ENCODE measurements at regions not wholly inside any gene's neighbourhood (a gene's known extent, or its start where the extent isn't known, plus 50 kb on each side); places are given as distances from the start of the nearest gene placed in this dataset.

- H3K9me3 ChIP-seq (ENCODE audit: control insufficient read depth, low read length): no peaks in the 10 kb centered on the region
- H3K9ac ChIP-seq (ENCODE audit: low read length): no peak overlapping the region
- H3K36me3 ChIP-seq (ENCODE audit: control insufficient read depth, insufficient read depth, low read length): no peaks in the 10 kb centered on the region
- no peaks in the 10 kb centered on the region for H3K27me3 ChIP-seq (ENCODE audit: control insufficient read depth, insufficient read depth, low read length)
- peaks cover 9% of the 10 kb centered on the region for H3K4me1 ChIP-seq (ENCODE audit: control insufficient read depth, insufficient read depth, low read length)
- no peak overlapping the region for H3K4me3 ChIP-seq (ENCODE audit: low read length)
These were observed 286.2 kb downstream of the ACTL7B start for GRCh38 chr9:108569624-108570023.

- no peaks in the 10 kb centered on the region for H3K27me3 ChIP-seq (ENCODE audit: control insufficient read depth, insufficient read depth, low read length)
- no peak overlapping the region for H3K9ac ChIP-seq (ENCODE audit: low read length)
- H3K4me3 ChIP-seq (ENCODE audit: low read length): no peak overlapping the region
- peaks cover 9% of the 10 kb centered on the region for H3K4me1 ChIP-seq (ENCODE audit: control insufficient read depth, insufficient read depth, low read length)
- H3K9me3 ChIP-seq (ENCODE audit: control insufficient read depth, low read length): no peaks in the 10 kb centered on the region
- no peaks in the 10 kb centered on the region for H3K36me3 ChIP-seq (ENCODE audit: control insufficient read depth, insufficient read depth, low read length)
These were observed 287.7 kb downstream of the ACTL7B start for GRCh38 chr9:108568093-108568492.

- H3K27me3 ChIP-seq (ENCODE audit: control insufficient read depth, insufficient read depth, low read length): no peaks in the 10 kb centered on the region
- H3K9me3 ChIP-seq (ENCODE audit: control insufficient read depth, low read length): no peaks in the 10 kb centered on the region
- H3K9ac ChIP-seq (ENCODE audit: low read length): no peak overlapping the region
- H3K4me1 ChIP-seq (ENCODE audit: control insufficient read depth, insufficient read depth, low read length): peaks cover 9% of the 10 kb centered on the region
- no peaks in the 10 kb centered on the region for H3K36me3 ChIP-seq (ENCODE audit: control insufficient read depth, insufficient read depth, low read length)
- no peak overlapping the region for H3K4me3 ChIP-seq (ENCODE audit: low read length)
These were observed 288.2 kb downstream of the ACTL7B start for GRCh38 chr9:108567571-108567970.

GRCh38 chr9:108565651-108566378, 290.0 kb downstream of the ACTL7B start:
- Histone ChIP-seq H3K4me3 (ENCODE audit: low read length) (no peak overlapping the region), H3K27me3 (ENCODE audit: control insufficient read depth, insufficient read depth, low read length) (no peaks in the 10 kb centered on the region), H3K9ac (ENCODE audit: low read length) (no peak overlapping the region), H3K9me3 (ENCODE audit: control insufficient read depth, low read length) (no peaks in the 10 kb centered on the region), H3K4me1 (ENCODE audit: control insufficient read depth, insufficient read depth, low read length) (peaks cover 9% of the 10 kb centered on the region), H3K36me3 (ENCODE audit: control insufficient read depth, insufficient read depth, low read length) (no peaks in the 10 kb centered on the region)

GRCh38 chr9:108562176-108562575, 293.6 kb downstream of the ACTL7B start:
- no peak overlapping the region for H3K4me3 ChIP-seq (ENCODE audit: low read length)
- H3K36me3 ChIP-seq (ENCODE audit: control insufficient read depth, insufficient read depth, low read length): no peaks in the 10 kb centered on the region
- H3K9ac ChIP-seq (ENCODE audit: low read length): no peak overlapping the region
- H3K9me3 ChIP-seq (ENCODE audit: control insufficient read depth, low read length): no peaks in the 10 kb centered on the region
- peaks cover 9% of the 10 kb centered on the region for H3K4me1 ChIP-seq (ENCODE audit: control insufficient read depth, insufficient read depth, low read length)
- no peaks in the 10 kb centered on the region for H3K27me3 ChIP-seq (ENCODE audit: control insufficient read depth, insufficient read depth, low read length)

GRCh38 chr9:108559432-108559831, 296.4 kb downstream of the ACTL7B start:
- no peaks in the 10 kb centered on the region for H3K36me3 ChIP-seq (ENCODE audit: control insufficient read depth, insufficient read depth, low read length)
- no peak overlapping the region for H3K9ac ChIP-seq (ENCODE audit: low read length)
- H3K9me3 ChIP-seq (ENCODE audit: control insufficient read depth, low read length): no peaks in the 10 kb centered on the region
- H3K4me3 ChIP-seq (ENCODE audit: low read length): no peak overlapping the region
- no peaks in the 10 kb centered on the region for H3K27me3 ChIP-seq (ENCODE audit: control insufficient read depth, insufficient read depth, low read length)
- no peaks in the 10 kb centered on the region for H3K4me1 ChIP-seq (ENCODE audit: control insufficient read depth, insufficient read depth, low read length)

- Histone ChIP-seq H3K27me3 (ENCODE audit: control insufficient read depth, insufficient read depth, low read length) (no peaks in the 10 kb centered on the region), H3K4me1 (ENCODE audit: control insufficient read depth, insufficient read depth, low read length) (peaks cover 24% of the 10 kb centered on the region), H3K36me3 (ENCODE audit: control insufficient read depth, insufficient read depth, low read length) (no peaks in the 10 kb centered on the region), H3K4me3 (ENCODE audit: low read length) (no peak overlapping the region), H3K9me3 (ENCODE audit: control insufficient read depth, low read length) (no peaks in the 10 kb centered on the region), H3K9ac (ENCODE audit: low read length) (no peak overlapping the region)
These were observed 301.0 kb downstream of the ACTL7B start for GRCh38 chr9:108554831-108555230.

- Histone ChIP-seq H3K4me1 (ENCODE audit: control insufficient read depth, insufficient read depth, low read length) (peaks cover 37% of the 10 kb centered on the region), H3K27me3 (ENCODE audit: control insufficient read depth, insufficient read depth, low read length) (no peaks in the 10 kb centered on the region), H3K4me3 (ENCODE audit: low read length) (no peak overlapping the region), H3K36me3 (ENCODE audit: control insufficient read depth, insufficient read depth, low read length) (no peaks in the 10 kb centered on the region), H3K9ac (ENCODE audit: low read length) (no peak overlapping the region), H3K9me3 (ENCODE audit: control insufficient read depth, low read length) (no peaks in the 10 kb centered on the region)
These were observed 302.6 kb downstream of the ACTL7B start for GRCh38 chr9:108553111-108553635.

GRCh38 chr9:108552459-108553040, 303.2 kb downstream of the ACTL7B start:
- Histone ChIP-seq H3K4me3 (ENCODE audit: low read length) (no peak overlapping the region), H3K36me3 (ENCODE audit: control insufficient read depth, insufficient read depth, low read length) (no peaks in the 10 kb centered on the region), H3K4me1 (ENCODE audit: control insufficient read depth, insufficient read depth, low read length) (peaks cover 37% of the 10 kb centered on the region), H3K9ac (ENCODE audit: low read length) (no peak overlapping the region), H3K27me3 (ENCODE audit: control insufficient read depth, insufficient read depth, low read length) (no peaks in the 10 kb centered on the region), H3K9me3 (ENCODE audit: control insufficient read depth, low read length) (no peaks in the 10 kb centered on the region)

GRCh38 chr9:108551030-108551841, 304.6 kb downstream of the ACTL7B start:
- Histone ChIP-seq H3K9me3 (ENCODE audit: control insufficient read depth, low read length) (no peaks in the 10 kb centered on the region), H3K4me1 (ENCODE audit: control insufficient read depth, insufficient read depth, low read length) (peaks cover 37% of the 10 kb centered on the region), H3K36me3 (ENCODE audit: control insufficient read depth, insufficient read depth, low read length) (no peaks in the 10 kb centered on the region), H3K4me3 (ENCODE audit: low read length) (no peak overlapping the region), H3K27me3 (ENCODE audit: control insufficient read depth, insufficient read depth, low read length) (no peaks in the 10 kb centered on the region), H3K9ac (ENCODE audit: low read length) (no peak overlapping the region)

GRCh38 chr9:108550106-108550505, 305.7 kb downstream of the ACTL7B start:
- H3K4me1 ChIP-seq (ENCODE audit: control insufficient read depth, insufficient read depth, low read length): peaks cover 41% of the 10 kb centered on the region
- H3K9ac ChIP-seq (ENCODE audit: low read length): no peak overlapping the region
- H3K36me3 ChIP-seq (ENCODE audit: control insufficient read depth, insufficient read depth, low read length): no peaks in the 10 kb centered on the region
- H3K9me3 ChIP-seq (ENCODE audit: control insufficient read depth, low read length): no peaks in the 10 kb centered on the region
- H3K4me3 ChIP-seq (ENCODE audit: low read length): no peak overlapping the region
- H3K27me3 ChIP-seq (ENCODE audit: control insufficient read depth, insufficient read depth, low read length): no peaks in the 10 kb centered on the region

GRCh38 chr9:108549184-108549583, 306.6 kb downstream of the ACTL7B start:
- no peaks in the 10 kb centered on the region for H3K27me3 ChIP-seq (ENCODE audit: control insufficient read depth, insufficient read depth, low read length)

More at GRCh38 chr9:108549184-108549583, 306.6 kb downstream of the ACTL7B start:
- Histone ChIP-seq H3K4me3 (ENCODE audit: low read length) (no peak overlapping the region), H3K9me3 (ENCODE audit: control insufficient read depth, low read length) (no peaks in the 10 kb centered on the region), H3K36me3 (ENCODE audit: control insufficient read depth, insufficient read depth, low read length) (no peaks in the 10 kb centered on the region), H3K4me1 (ENCODE audit: control insufficient read depth, insufficient read depth, low read length) (peaks cover 41% of the 10 kb centered on the region), H3K9ac (ENCODE audit: low read length) (no peak overlapping the region)

Data from mucosa of stomach (tissue), 1 donor.